ENCODE measurements at regions not wholly inside any gene's neighbourhood (a gene's known extent, or its start where the extent isn't known, plus 50 kb on each side); places are given as distances from the start of the nearest gene placed in this dataset.

GRCh38 chr12:130049666-130050065, 112.6 kb upstream of the FZD10 start:
- TF ChIP-seq CTCF (IDR thresholded peaks at IDR 0.05; ENCODE audit: low read depth, low read length) = no peak
- no peak for DNase-seq (ENCODE audit: low read depth in 2 of 2)

GRCh38 chr12:130051900-130052299, 110.4 kb upstream of the FZD10 start:
- no peak for DNase-seq (ENCODE audit: low read depth in 2 of 2)
- TF ChIP-seq CTCF (IDR thresholded peaks at IDR 0.05; ENCODE audit: low read depth, low read length) = no peak
- no peak overlapping the region for H3K4me3 ChIP-seq (replicated peaks in 1 of 2; ENCODE audit: low read depth in 2 of 2, low read length in 2 of 2)

More at GRCh38 chr12:130049666-130050065, 112.6 kb upstream of the FZD10 start:
- H3K4me3 ChIP-seq (replicated peaks in 1 of 2; ENCODE audit: low read depth in 2 of 2, low read length in 2 of 2) = no peak overlapping the region

GRCh38 chr12:130053651-130054069, 108.6 kb upstream of the FZD10 start:
- no peak for TF ChIP-seq CTCF (IDR thresholded peaks at IDR 0.05; ENCODE audit: low read depth, low read length)
- no peak overlapping the region for H3K4me3 ChIP-seq (replicated peaks in 1 of 2; ENCODE audit: low read depth in 2 of 2, low read length in 2 of 2)
- no peak for DNase-seq (ENCODE audit: low read depth in 2 of 2)

GRCh38 chr12:130054803-130055202, 107.5 kb upstream of the FZD10 start:
- TF ChIP-seq CTCF (IDR thresholded peaks at IDR 0.05; ENCODE audit: low read depth, low read length) = no peak
- no peak for DNase-seq (ENCODE audit: low read depth in 2 of 2)
- no peak overlapping the region for H3K4me3 ChIP-seq (replicated peaks in 1 of 2; ENCODE audit: low read depth in 2 of 2, low read length in 2 of 2)

- no peak for TF ChIP-seq CTCF (IDR thresholded peaks at IDR 0.05; ENCODE audit: low read depth, low read length)
- DNase-seq (ENCODE audit: low read depth in 2 of 2) = no peak
- no peak overlapping the region for H3K4me3 ChIP-seq (replicated peaks in 1 of 2; ENCODE audit: low read depth in 2 of 2, low read length in 2 of 2)
These were observed 103.3 kb upstream of the FZD10 start for GRCh38 chr12:130058926-130059472.

GRCh38 chr12:130063866-130064265, 98.4 kb upstream of the FZD10 start:
- no peak overlapping the region for H3K4me3 ChIP-seq (replicated peaks in 1 of 2; ENCODE audit: low read depth in 2 of 2, low read length in 2 of 2)
- DNase-seq (ENCODE audit: low read depth in 2 of 2) = no peak
- TF ChIP-seq CTCF (IDR thresholded peaks at IDR 0.05; ENCODE audit: low read depth, low read length) = no peak

GRCh38 chr12:130064999-130065398, 97.3 kb upstream of the FZD10 start:
- H3K4me3 ChIP-seq (replicated peaks in 1 of 2; ENCODE audit: low read depth in 2 of 2, low read length in 2 of 2) = no peak overlapping the region
- no peak for DNase-seq (ENCODE audit: low read depth in 2 of 2)
- TF ChIP-seq CTCF (IDR thresholded peaks at IDR 0.05; ENCODE audit: low read depth, low read length) = no peak

All from cardiac fibroblast (primary cell).